ENCODE measurements at regions not wholly inside any gene's neighbourhood (a gene's known extent, or its start where the extent isn't known, plus 50 kb on each side); places are given as distances from the start of the nearest gene placed in this dataset.

DNA sequence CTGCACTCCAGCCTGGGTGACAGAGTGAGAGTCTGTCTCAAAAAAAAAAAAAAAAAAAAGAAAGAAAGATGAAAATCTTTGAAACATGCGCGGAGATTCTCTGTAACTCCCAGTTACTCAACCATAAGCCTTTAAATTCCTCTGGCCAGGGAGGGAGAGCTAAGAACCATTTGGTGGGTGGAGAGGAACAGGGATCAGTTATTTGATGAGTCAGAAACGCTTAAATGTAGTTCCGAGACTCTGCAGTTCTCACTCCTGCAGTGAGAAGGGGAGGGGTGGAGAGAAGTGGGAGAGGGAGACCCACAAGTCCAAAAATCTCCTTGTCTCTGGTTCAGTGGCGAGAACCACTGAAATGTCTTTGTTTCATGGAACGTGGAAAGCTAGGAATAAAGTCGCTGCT, 266.7 kb downstream of the SOX9 start:
- TF ChIP-seq CTCF (conservative IDR thresholded peaks at IDR 0.05; ENCODE audit: low read depth, low read length), result no peak
- TF ChIP-seq EZH2 (IDR thresholded peaks at IDR 0.05; ENCODE audit: borderline replicate concordance, low read depth, low read length, poor library complexity, severe bottlenecking), result no peak

All from A673 (cell line).